Astrocyte (in vitro differentiated cells and primary cell): ENCODE measurements at regions not wholly inside any gene's neighbourhood (a gene's known extent, or its start where the extent isn't known, plus 50 kb on each side); places are given as distances from the start of the nearest gene placed in this dataset.
"Not testable (repeated sequence)": the region's sequence is repeated elsewhere in the genome, so short reads cannot be mapped to it uniquely, and the experiment has no call there.

ENCODE experiments used
- DNase-seq: peaks from one replicate; pipeline ENCODE4 v3.0.0-alpha.2; 2010; ENCODE audit warnings: low read depth
- FAIRE-seq: peaks from 2 replicates; lab custom pipeline; 2011; peaks lifted over from hg19 to GRCh38; lab: Jason Lieb, UNC
- H2AFZ ChIP-seq: 2 replicates; pipeline ENCODE4 v1.6.0; 2012; ENCODE audit warnings: low read depth, low read length, inconsistent platforms
- H3K27ac ChIP-seq: 2 replicates; pipeline ENCODE4 v1.5.1; 2011; ENCODE audit warnings: low read depth, low read length, inconsistent platforms
- H3K27me3 ChIP-seq: 2 replicates; pipeline ENCODE4 v1.6.0; 2011; ENCODE audit warnings: low read length, inconsistent platforms; ENCODE audit not compliant: insufficient read depth
- H3K36me3 ChIP-seq: 2 replicates; pipeline ENCODE4 v1.5.1; 2011; ENCODE audit warnings: low read length, inconsistent platforms; ENCODE audit not compliant: insufficient read depth
- H3K4me1 ChIP-seq: 2 replicates; pipeline ENCODE4 v1.5.1; 2011; ENCODE audit warnings: low read length, inconsistent platforms; ENCODE audit not compliant: insufficient read depth
- H3K4me2 ChIP-seq: 2 replicates; pipeline ENCODE4 v1.6.0; 2012; ENCODE audit warnings: low read length, inconsistent platforms
- H3K4me3 ChIP-seq: 2 replicates; pipeline ENCODE4 v1.5.1; 2011; ENCODE audit warnings: low read depth, mild to moderate bottlenecking, low read length, inconsistent platforms; ENCODE audit not compliant: insufficient read depth
- H3K79me2 ChIP-seq: 2 replicates; pipeline ENCODE4 v1.6.0; 2012; ENCODE audit warnings: mild to moderate bottlenecking, low read length, inconsistent platforms; ENCODE audit not compliant: insufficient read depth
- H3K9ac ChIP-seq: 2 replicates; pipeline ENCODE4 v1.6.0; 2012; ENCODE audit warnings: mild to moderate bottlenecking, low read length, inconsistent platforms
- H3K9me3 ChIP-seq: 2 replicates; pipeline ENCODE4 v1.5.1; 2012; ENCODE audit warnings: low read depth, mild to moderate bottlenecking, low read length, inconsistent platforms; ENCODE audit not compliant: insufficient read depth
- H4K20me1 ChIP-seq: 2 replicates; pipeline ENCODE4 v1.6.0; 2012; ENCODE audit warnings: low read length, inconsistent platforms; ENCODE audit not compliant: insufficient read depth
- H3K27ac Mint-ChIP-seq: one replicate; pipeline ENCODE4 v1.8.0; 2021; ENCODE audit warnings: mild to moderate bottlenecking, mixed read lengths; ENCODE audit not compliant: unreplicated experiment
- H3K27me3 Mint-ChIP-seq: one replicate; pipeline ENCODE4 v1.8.0; 2021; ENCODE audit warnings: low read depth, mixed read lengths; ENCODE audit not compliant: unreplicated experiment
- H3K36me3 Mint-ChIP-seq: one replicate; pipeline ENCODE4 v1.8.0; 2021; ENCODE audit warnings: low read depth, mixed read lengths; ENCODE audit not compliant: unreplicated experiment
- H3K4me1 Mint-ChIP-seq: one replicate; pipeline ENCODE4 v1.8.0; 2021; ENCODE audit warnings: low read depth, mixed read lengths; ENCODE audit not compliant: unreplicated experiment
- H3K4me3 Mint-ChIP-seq: one replicate; pipeline ENCODE4 v1.8.0; 2021; ENCODE audit warnings: mild to moderate bottlenecking, moderate library complexity, mixed read lengths; ENCODE audit not compliant: unreplicated experiment
- H3K9me3 Mint-ChIP-seq: one replicate; pipeline ENCODE4 v1.8.0; 2021; ENCODE audit warnings: mild to moderate bottlenecking, mixed read lengths; ENCODE audit not compliant: unreplicated experiment
- EZH2 ChIP-seq: IDR thresholded peaks from 2 replicates; pipeline ENCODE4 v1.6.1; 2012; ENCODE audit warnings: mild to moderate bottlenecking, low read length, inconsistent platforms; ENCODE audit not compliant: insufficient read depth
- TF ChIP-seq, protein P1 (sequence below): IDR thresholded peaks from 2 replicates; pipeline ENCODE4 v1.5.1; 2011; ENCODE audit warnings: low read depth, mild to moderate bottlenecking, inconsistent platforms, low read length, moderate library complexity; ENCODE audit not compliant: insufficient read depth

DNA sequence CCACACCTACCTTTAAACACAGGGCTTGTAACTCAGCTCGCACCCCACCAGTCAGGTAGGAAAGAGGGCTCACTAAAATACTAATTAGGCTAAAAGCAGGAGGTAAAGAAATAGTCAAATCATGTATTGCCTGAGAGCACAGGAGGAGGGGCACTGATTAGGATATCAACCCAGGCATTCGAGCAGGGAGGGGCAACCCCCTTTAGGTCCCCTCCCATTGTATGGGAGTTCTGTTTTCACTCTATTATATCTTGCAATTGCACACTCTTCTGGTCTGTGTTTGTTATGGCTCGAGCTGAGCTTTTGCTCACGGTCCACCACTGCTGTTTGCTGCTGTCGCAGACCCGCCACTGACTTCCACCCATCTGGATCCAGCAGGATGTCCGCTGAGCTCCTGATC lies 657.2 kb downstream of the PRIM2 start:
- H3K27me3 ChIP-seq: no peaks in the 10 kb centered on the region
- no peaks in the 10 kb centered on the region for H3K36me3 Mint-ChIP-seq
- H4K20me1 ChIP-seq: no peaks in the 10 kb centered on the region
- FAIRE-seq (no peak), DNase-seq (no peak)
- no peak overlapping the region for H2AFZ ChIP-seq
- no peak overlapping the region for H3K4me2 ChIP-seq
- H3K79me2 ChIP-seq: no peaks in the 10 kb centered on the region
- H3K4me3 Mint-ChIP-seq: no peak overlapping the region
- no peaks in the 10 kb centered on the region for H3K36me3 ChIP-seq
- no peak overlapping the region for H3K27ac Mint-ChIP-seq
- TF ChIP-seq, protein P1, sequence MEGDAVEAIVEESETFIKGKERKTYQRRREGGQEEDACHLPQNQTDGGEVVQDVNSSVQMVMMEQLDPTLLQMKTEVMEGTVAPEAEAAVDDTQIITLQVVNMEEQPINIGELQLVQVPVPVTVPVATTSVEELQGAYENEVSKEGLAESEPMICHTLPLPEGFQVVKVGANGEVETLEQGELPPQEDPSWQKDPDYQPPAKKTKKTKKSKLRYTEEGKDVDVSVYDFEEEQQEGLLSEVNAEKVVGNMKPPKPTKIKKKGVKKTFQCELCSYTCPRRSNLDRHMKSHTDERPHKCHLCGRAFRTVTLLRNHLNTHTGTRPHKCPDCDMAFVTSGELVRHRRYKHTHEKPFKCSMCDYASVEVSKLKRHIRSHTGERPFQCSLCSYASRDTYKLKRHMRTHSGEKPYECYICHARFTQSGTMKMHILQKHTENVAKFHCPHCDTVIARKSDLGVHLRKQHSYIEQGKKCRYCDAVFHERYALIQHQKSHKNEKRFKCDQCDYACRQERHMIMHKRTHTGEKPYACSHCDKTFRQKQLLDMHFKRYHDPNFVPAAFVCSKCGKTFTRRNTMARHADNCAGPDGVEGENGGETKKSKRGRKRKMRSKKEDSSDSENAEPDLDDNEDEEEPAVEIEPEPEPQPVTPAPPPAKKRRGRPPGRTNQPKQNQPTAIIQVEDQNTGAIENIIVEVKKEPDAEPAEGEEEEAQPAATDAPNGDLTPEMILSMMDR: no peak
- TF ChIP-seq EZH2: no peak
- no peak overlapping the region for H3K27ac ChIP-seq
- no peaks in the 10 kb centered on the region for H3K4me1 ChIP-seq
- no peaks in the 10 kb centered on the region for H3K9me3 Mint-ChIP-seq
- no peaks in the 10 kb centered on the region for H3K27me3 Mint-ChIP-seq
- H3K9me3 ChIP-seq: no peaks in the 10 kb centered on the region
- H3K4me1 Mint-ChIP-seq: no peaks in the 10 kb centered on the region
- H3K9ac ChIP-seq: no peak overlapping the region
- H3K4me3 ChIP-seq: no peak overlapping the region

DNA sequence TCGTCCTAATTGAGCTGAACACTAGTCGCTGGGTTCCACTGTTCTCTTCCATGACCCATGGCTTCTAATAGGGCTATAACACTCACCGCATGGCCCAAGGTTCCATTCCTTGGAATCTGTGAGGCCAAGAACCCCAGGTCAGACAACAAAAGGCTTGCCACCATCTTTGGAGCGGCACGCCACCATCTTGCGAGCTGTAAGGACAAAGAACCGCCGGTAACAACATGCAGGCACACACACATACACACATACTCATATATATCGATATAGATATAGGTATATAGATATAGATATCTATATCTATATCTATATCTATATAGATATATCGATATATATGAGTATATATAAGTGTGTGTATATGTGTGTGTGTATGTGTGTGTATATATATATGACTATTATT lies 657.7 kb downstream of the PRIM2 start:
- H3K4me1 Mint-ChIP-seq, H3K27me3 Mint-ChIP-seq, H4K20me1 ChIP-seq, FAIRE-seq, H3K9ac ChIP-seq, H3K4me3 ChIP-seq, H3K9me3 ChIP-seq, H3K36me3 ChIP-seq, H2AFZ ChIP-seq, H3K27ac Mint-ChIP-seq, H3K9me3 Mint-ChIP-seq, H3K27ac ChIP-seq, H3K4me1 ChIP-seq, H3K79me2 ChIP-seq, H3K27me3 ChIP-seq, DNase-seq, H3K36me3 Mint-ChIP-seq, H3K4me2 ChIP-seq, H3K4me3 Mint-ChIP-seq: not testable (repeated sequence)

DNA sequence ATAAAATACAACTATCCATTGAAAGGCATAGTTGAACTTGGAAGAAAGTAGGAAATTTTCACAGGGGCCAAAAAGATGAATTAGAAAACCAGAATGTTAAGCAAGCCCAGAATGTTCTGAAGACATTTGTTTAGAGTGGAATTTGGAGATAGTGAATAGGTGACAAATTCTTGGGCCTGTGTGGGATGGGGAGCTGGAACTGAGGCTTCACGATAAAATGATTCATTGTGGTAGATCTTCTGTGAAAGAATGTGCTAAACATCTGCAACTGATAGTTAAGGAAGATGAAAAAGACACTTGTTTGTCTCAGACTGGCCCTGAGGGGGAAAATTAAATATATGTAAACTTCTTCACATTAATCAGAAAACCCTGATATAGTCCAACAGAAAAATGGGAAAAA lies 658.9 kb downstream of the PRIM2 start:
- H3K27ac Mint-ChIP-seq, H3K36me3 Mint-ChIP-seq: not testable (repeated sequence)

DNA sequence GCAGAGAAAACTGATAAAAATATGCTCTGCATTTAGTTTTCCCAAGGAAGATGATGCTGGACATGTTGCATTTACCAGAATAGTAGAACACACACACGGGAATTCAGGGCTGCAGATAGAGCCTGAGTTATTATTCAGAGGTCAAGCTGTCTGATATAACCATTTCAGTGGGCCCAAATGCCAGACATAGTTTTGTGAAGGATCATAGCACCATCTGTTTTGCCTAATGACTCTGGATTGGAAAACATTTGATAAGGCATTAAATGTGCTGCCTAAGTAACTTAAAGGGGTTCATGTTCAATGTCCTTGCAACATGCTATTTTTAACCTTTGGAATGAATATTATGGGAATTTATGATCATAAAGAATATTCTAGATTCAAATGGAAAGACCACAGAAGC lies 666.2 kb downstream of the PRIM2 start:
- H3K36me3 ChIP-seq, H3K27ac ChIP-seq, H3K4me1 Mint-ChIP-seq, H3K9me3 ChIP-seq, H3K27ac Mint-ChIP-seq, H3K4me1 ChIP-seq, H3K4me3 ChIP-seq, H3K4me3 Mint-ChIP-seq, H2AFZ ChIP-seq, H3K9ac ChIP-seq, FAIRE-seq, H3K27me3 Mint-ChIP-seq, H3K36me3 Mint-ChIP-seq, H3K27me3 ChIP-seq, H3K4me2 ChIP-seq, H3K9me3 Mint-ChIP-seq, H4K20me1 ChIP-seq, H3K79me2 ChIP-seq: not testable (repeated sequence)
- DNase-seq: peak; percentile 25

More for the DNA sequence above, 658.9 kb downstream of the PRIM2 start:
- DNase-seq, H3K9me3 Mint-ChIP-seq, H2AFZ ChIP-seq, H3K4me2 ChIP-seq, H3K9me3 ChIP-seq, H3K27me3 ChIP-seq, H3K4me3 Mint-ChIP-seq, H3K36me3 ChIP-seq, H3K79me2 ChIP-seq, H3K27ac ChIP-seq, H3K4me1 Mint-ChIP-seq, H3K27me3 Mint-ChIP-seq, H3K4me3 ChIP-seq, H3K4me1 ChIP-seq, H4K20me1 ChIP-seq, H3K9ac ChIP-seq: not testable (repeated sequence)
- peak; percentile 63 for FAIRE-seq

- not testable (repeated sequence) for H3K9me3 Mint-ChIP-seq, H3K27ac Mint-ChIP-seq, H3K9ac ChIP-seq, DNase-seq, FAIRE-seq, H3K27ac ChIP-seq, H3K36me3 ChIP-seq, H3K4me3 ChIP-seq, H3K4me2 ChIP-seq, H4K20me1 ChIP-seq, H3K4me3 Mint-ChIP-seq, H3K9me3 ChIP-seq, H3K36me3 Mint-ChIP-seq, H3K27me3 ChIP-seq, H2AFZ ChIP-seq, H3K4me1 ChIP-seq, H3K27me3 Mint-ChIP-seq, H3K79me2 ChIP-seq, H3K4me1 Mint-ChIP-seq
These were observed 667.1 kb downstream of the PRIM2 start for GRCh38 chr6:57984575-57984974.
